Peyer's patch (tissue), 4 donors: ENCODE measurements at regions not wholly inside any gene's neighbourhood (a gene's known extent, or its start where the extent isn't known, plus 50 kb on each side); places are given as distances from the start of the nearest gene placed in this dataset.

Source experiments
- DNase-seq, 3 donors: peaks; one replicate each; pipeline ENCODE4 v3.0.0-alpha.2; 2017 to 2019
- H3K27ac ChIP-seq, 4 donors: fragments of 200-600 bp; sonication (generic); one replicate each; pipeline ENCODE4 v1.5.1; 2016 to 2019
- H3K27me3 ChIP-seq, 2 donors: fragments of 200-600 bp; sonication (generic); one replicate each; pipeline ENCODE4 v1.5.1; 2019
- H3K36me3 ChIP-seq, 3 donors: fragments of 200-600 bp; sonication (generic); one replicate each; pipeline ENCODE4 v1.5.1; 2016 to 2019
- H3K4me1 ChIP-seq, 4 donors: fragments of 200-600 bp; sonication (generic); one replicate each; pipeline ENCODE4 v1.5.1; 2016 to 2019
- H3K4me3 ChIP-seq, 4 donors: fragments of 200-600 bp; sonication (generic); 1 replicate in 3 of 4; 2 replicates in 1 of 4; pipeline ENCODE4 v1.5.1; 2016 to 2019; ENCODE audit warnings: mild to moderate bottlenecking in 1 of 4
- H3K9me3 ChIP-seq, 4 donors: fragments of 200-600 bp; sonication (generic); one replicate each; pipeline ENCODE4 v1.5.1; 2016 to 2019; ENCODE audit warnings: mild to moderate bottlenecking in 1 of 4
- CTCF ChIP-seq, 6 experiments: fragments of 450-650 bp in 4 of 6; fragments of 200-600 bp in 2 of 6; sonication (generic) in 1 of 6; IDR thresholded peaks; one replicate each; pipeline ENCODE4 v1.5.1; 2017 to 2019; ENCODE audit warnings: antibody characterized with exemption in 6 of 6, mild to moderate bottlenecking in 3 of 6, moderate library complexity in 1 of 6
- POLR2A ChIP-seq, 2 donors: fragments of 450-650 bp; IDR thresholded peaks; one replicate each; pipeline ENCODE4 v1.5.1; 2017; ENCODE audit warnings: antibody characterized with exemption in 2 of 2, mild to moderate bottlenecking in 2 of 2, moderate library complexity in 2 of 2

GRCh38 chr14:87158283-87158682 lies 834.7 kb downstream of the GALC start:
- Histone ChIP-seq H3K27me3 (no peaks in the 10 kb centered on the region), H3K36me3 (no peaks in the 10 kb centered on the region), H3K9me3 (no peaks in the 10 kb centered on the region), H3K27ac (no peak overlapping the region), H3K4me3 (no peak overlapping the region), H3K4me1 (no peaks in the 10 kb centered on the region)
- no peak for DNase-seq
- no peak for TF ChIP-seq CTCF (IDR thresholded peaks at IDR 0.05)
- TF ChIP-seq POLR2A (IDR thresholded peaks at IDR 0.05), result no peak

DNA sequence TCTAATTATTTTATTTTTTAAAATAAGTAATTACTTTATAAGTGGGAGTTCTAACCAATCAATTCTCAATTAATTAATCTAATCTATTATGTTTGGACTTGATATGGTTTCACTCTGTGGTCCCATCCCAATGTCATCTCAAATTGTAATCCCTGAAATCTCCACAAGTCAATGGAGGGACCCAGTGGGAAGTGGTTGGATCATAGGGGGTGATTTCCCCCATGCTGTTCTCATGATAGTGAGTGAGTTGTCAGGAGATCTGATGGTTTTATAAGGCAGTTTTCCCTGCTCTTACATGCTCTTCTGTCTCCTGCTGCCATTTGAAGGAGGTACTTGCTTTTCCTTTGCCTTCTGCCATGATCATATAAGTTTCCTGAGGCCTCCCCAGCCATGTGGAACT lies 836.1 kb downstream of the GALC start:
- no peak for DNase-seq
- Histone ChIP-seq H3K4me1 (no peaks in the 10 kb centered on the region), H3K27me3 (no peaks in the 10 kb centered on the region), H3K4me3 (no peak overlapping the region), H3K36me3 (no peaks in the 10 kb centered on the region), H3K9me3 (no peaks in the 10 kb centered on the region), H3K27ac (no peak overlapping the region)
- no peak for TF ChIP-seq POLR2A (IDR thresholded peaks at IDR 0.05)

- no peaks in the 10 kb centered on the region for H3K9me3 ChIP-seq
- no peak for DNase-seq
- H3K27ac ChIP-seq, result no peak overlapping the region
- H3K4me1 ChIP-seq, result no peaks in the 10 kb centered on the region
- H3K36me3 ChIP-seq, result no peaks in the 10 kb centered on the region
- TF ChIP-seq CTCF (IDR thresholded peaks at IDR 0.05) (no peak), POLR2A (IDR thresholded peaks at IDR 0.05) (no peak)
- no peaks in the 10 kb centered on the region for H3K27me3 ChIP-seq
- no peak overlapping the region for H3K4me3 ChIP-seq
Observed at GRCh38 chr14:87155856-87156488, 837.0 kb downstream of the GALC start.

DNA sequence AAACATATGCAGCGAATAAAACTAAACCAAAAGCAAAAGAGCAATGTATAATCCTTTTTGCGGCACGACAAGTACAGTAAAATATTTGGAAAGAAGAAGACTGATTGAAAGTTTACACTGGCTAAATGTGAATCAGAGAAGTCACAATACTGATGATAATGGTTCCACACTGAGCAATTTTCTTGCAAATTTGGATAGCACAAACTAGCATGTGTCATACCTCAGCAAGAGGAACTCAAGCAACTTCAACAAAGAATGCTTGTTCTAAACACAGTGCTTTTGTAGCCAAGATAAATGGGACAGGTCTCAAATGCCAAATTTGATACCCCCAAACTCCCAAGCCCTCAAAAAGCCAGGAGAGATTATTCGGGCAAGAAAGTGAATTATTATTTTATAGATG lies 839.1 kb downstream of the GALC start:
- Histone ChIP-seq H3K9me3 (no peaks in the 10 kb centered on the region), H3K27ac (no peak overlapping the region), H3K36me3 (no peaks in the 10 kb centered on the region), H3K4me1 (no peaks in the 10 kb centered on the region), H3K4me3 (no peak overlapping the region), H3K27me3 (no peaks in the 10 kb centered on the region)
- DNase-seq, result no peak
- no peak for TF ChIP-seq POLR2A (IDR thresholded peaks at IDR 0.05)
- no peak for TF ChIP-seq CTCF (IDR thresholded peaks at IDR 0.05)

DNA sequence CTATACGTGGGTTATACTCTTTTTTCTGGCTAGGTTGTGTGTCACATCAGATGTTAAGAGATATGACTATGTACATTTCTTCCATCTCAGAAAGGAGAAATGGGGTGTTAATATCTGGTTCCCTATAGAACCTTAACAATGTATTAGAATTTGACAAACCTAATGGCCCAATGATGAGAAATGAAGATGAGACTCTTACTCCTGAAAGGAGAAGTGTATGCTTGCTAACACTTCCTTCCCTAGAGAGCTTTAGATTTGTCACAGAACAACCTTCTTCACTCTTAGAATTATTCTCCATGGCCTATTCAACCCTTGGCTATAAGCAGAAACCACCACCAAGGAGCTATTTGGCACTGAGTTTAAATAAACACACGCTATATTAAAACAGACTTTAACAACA lies 839.6 kb downstream of the GALC start:
- no peak overlapping the region for H3K4me3 ChIP-seq
- DNase-seq, result no peak
- no peak overlapping the region for H3K27ac ChIP-seq
- TF ChIP-seq CTCF (IDR thresholded peaks at IDR 0.05) (no peak), POLR2A (IDR thresholded peaks at IDR 0.05) (no peak)
- H3K27me3 ChIP-seq, result no peaks in the 10 kb centered on the region
- no peaks in the 10 kb centered on the region for H3K4me1 ChIP-seq
- no peaks in the 10 kb centered on the region for H3K36me3 ChIP-seq
- no peaks in the 10 kb centered on the region for H3K9me3 ChIP-seq

- no peak for DNase-seq
Observed at GRCh38 chr14:87152693-87153092, 840.3 kb downstream of the GALC start.

More at GRCh38 chr14:87152693-87153092, 840.3 kb downstream of the GALC start:
- H3K36me3 ChIP-seq, result no peaks in the 10 kb centered on the region
- TF ChIP-seq CTCF (IDR thresholded peaks at IDR 0.05) (no peak), POLR2A (IDR thresholded peaks at IDR 0.05) (no peak)
- H3K4me3 ChIP-seq, result no peak overlapping the region
- no peaks in the 10 kb centered on the region for H3K27me3 ChIP-seq
- H3K4me1 ChIP-seq, result no peaks in the 10 kb centered on the region
- no peak overlapping the region for H3K27ac ChIP-seq
- no peaks in the 10 kb centered on the region for H3K9me3 ChIP-seq
